ENCODE measurements at regions not wholly inside any gene's neighbourhood (a gene's known extent, or its start where the extent isn't known, plus 50 kb on each side); places are given as distances from the start of the nearest gene placed in this dataset.

DNA sequence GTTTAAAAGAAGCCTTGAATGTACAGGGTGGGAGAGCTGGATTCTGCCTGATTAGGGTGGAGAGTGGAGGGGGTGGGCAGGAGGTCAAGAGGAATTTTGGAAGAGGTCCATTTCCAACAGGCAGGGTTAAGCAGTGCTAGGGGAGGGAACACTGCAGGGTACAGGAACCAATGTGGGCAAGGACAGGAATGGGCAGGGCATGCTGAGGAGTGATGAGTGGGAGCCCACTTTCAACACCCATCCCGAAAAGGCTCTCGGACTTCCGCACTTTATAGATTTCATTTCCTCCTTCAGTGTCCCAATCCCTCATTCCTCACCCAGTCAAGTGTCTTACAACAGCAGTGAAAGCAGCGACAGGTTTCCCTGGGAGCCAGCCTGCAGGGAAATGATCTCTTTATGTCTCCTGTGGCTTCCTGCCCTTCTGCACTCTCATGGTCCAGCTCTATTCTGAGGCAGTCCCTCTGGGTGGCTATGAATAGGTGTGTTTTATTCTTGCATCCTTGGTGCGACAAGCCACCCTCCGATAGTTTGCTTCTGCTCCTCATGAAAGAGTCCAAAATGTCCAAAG, 50.5 kb upstream of the ZNF507 start:
- H3K4me3 ChIP-seq (ENCODE audit: control insufficient read depth, low read depth, low read length): no peak overlapping the region
- no peak for DNase-seq (ENCODE audit: low read depth)
- TF ChIP-seq, protein P1, sequence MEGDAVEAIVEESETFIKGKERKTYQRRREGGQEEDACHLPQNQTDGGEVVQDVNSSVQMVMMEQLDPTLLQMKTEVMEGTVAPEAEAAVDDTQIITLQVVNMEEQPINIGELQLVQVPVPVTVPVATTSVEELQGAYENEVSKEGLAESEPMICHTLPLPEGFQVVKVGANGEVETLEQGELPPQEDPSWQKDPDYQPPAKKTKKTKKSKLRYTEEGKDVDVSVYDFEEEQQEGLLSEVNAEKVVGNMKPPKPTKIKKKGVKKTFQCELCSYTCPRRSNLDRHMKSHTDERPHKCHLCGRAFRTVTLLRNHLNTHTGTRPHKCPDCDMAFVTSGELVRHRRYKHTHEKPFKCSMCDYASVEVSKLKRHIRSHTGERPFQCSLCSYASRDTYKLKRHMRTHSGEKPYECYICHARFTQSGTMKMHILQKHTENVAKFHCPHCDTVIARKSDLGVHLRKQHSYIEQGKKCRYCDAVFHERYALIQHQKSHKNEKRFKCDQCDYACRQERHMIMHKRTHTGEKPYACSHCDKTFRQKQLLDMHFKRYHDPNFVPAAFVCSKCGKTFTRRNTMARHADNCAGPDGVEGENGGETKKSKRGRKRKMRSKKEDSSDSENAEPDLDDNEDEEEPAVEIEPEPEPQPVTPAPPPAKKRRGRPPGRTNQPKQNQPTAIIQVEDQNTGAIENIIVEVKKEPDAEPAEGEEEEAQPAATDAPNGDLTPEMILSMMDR (conservative IDR thresholded peaks at IDR 0.05; ENCODE audit: control insufficient read depth, insufficient read depth, low read depth, low read length): no peak

Measured in fibroblast of mammary gland (primary cell).